K562 (cell line): ENCODE measurements at regions not wholly inside any gene's neighbourhood (a gene's known extent, or its start where the extent isn't known, plus 50 kb on each side); places are given as distances from the start of the nearest gene placed in this dataset.

Experiments used
- ARID1B ChIP-seq: fragments of 450-650 bp; IDR thresholded peaks from 2 replicates; pipeline ENCODE4 v1.6.1; 2016; ENCODE audit warnings: antibody characterized with exemption, mild to moderate bottlenecking, inconsistent platforms
- HNRNPLL ChIP-seq: fragments of 200-400 bp; formaldehyde crosslinking; IDR thresholded peaks from 2 replicates; pipeline ENCODE4 v1.6.1; 2017; ENCODE audit warnings: low read length, low read depth, mild to moderate bottlenecking; ENCODE audit not compliant: poor library complexity, severe bottlenecking
- SMARCE1 ChIP-seq: fragments of 450-650 bp; IDR thresholded peaks from 2 replicates; pipeline ENCODE4 v1.7.1; 2016; ENCODE audit warnings: mild to moderate bottlenecking
- ZFPM2 ChIP-seq: fragments of 250-450 bp; sonication (Bioruptor Pico); IDR thresholded peaks from 2 replicates; pipeline ENCODE4 v1.5.1; 2022; ENCODE audit warnings: mild to moderate bottlenecking
- ZNF165 ChIP-seq: fragments of 250-450 bp; sonication (Bioruptor Pico); IDR thresholded peaks from 2 replicates; pipeline ENCODE4 v1.4.0; 2020; ENCODE audit warnings: borderline replicate concordance
- ZNF512 ChIP-seq: IDR thresholded peaks from 2 replicates; pipeline ENCODE4 v1.6.1; 2016; ENCODE audit warnings: missing genetic modification characterization, missing compliant biosample characterization
- TF ChIP-seq, protein P1 (sequence below), 3 experiments: IDR thresholded peaks in 2 of 3; conservative IDR thresholded peaks in 1 of 3; 2 replicates each; pipeline ENCODE4 v1.5.1; 2011 to 2012; ENCODE audit warnings: low read length in 3 of 3, mild to moderate bottlenecking in 3 of 3, control low read depth in 2 of 3, improper control_type of control experiment in 1 of 3, inconsistent platforms in 1 of 3, low read depth in 1 of 3, mixed read lengths in 1 of 3, moderate library complexity in 1 of 3; ENCODE audit not compliant: insufficient read depth in 2 of 3

DNA sequence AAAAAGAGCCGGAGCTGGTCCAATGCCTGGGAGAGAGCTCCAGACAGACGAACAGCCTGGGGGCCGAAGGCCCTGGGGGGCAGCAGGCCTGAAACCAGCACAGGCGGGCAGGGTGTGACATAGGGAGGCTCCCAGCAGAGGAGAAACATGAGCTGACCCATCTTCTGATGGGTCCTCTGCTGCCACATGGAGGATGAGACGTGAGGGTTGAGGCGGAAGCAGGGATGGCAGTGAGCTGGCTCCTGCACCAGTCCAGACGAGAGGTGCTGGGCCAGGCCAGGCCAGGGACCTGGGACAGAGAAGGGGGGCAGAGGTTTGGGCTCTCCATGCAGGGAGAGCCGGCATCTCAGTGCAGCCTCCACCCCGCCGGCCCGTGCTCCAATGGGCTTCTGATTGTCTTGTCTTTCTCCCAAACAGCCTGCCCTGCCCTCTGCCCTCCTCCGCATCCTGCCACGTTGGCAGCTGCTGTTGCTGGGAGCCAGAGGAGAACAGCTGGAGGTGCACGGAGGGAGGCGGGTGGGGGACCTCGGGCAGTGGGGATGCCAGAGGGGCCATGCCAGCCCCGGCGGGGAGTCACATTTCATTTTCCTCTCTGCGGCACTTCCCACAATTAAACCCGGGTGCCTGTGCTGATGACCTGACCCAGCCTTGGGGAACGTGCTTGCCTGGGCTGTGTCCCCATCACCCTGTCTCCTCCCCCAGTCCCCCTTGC lies 139.1 kb upstream of the GSE1 start (continued):
- TF ChIP-seq, protein P1, sequence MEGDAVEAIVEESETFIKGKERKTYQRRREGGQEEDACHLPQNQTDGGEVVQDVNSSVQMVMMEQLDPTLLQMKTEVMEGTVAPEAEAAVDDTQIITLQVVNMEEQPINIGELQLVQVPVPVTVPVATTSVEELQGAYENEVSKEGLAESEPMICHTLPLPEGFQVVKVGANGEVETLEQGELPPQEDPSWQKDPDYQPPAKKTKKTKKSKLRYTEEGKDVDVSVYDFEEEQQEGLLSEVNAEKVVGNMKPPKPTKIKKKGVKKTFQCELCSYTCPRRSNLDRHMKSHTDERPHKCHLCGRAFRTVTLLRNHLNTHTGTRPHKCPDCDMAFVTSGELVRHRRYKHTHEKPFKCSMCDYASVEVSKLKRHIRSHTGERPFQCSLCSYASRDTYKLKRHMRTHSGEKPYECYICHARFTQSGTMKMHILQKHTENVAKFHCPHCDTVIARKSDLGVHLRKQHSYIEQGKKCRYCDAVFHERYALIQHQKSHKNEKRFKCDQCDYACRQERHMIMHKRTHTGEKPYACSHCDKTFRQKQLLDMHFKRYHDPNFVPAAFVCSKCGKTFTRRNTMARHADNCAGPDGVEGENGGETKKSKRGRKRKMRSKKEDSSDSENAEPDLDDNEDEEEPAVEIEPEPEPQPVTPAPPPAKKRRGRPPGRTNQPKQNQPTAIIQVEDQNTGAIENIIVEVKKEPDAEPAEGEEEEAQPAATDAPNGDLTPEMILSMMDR (IDR thresholded peaks at IDR 0.05 in 2 of 3, conservative IDR thresholded peaks at IDR 0.05 in 1 of 3; ENCODE audit: insufficient read depth in 2 of 3, low read depth in 1 of 3, low read length in 3 of 3) = peak in 1 of 3 experiments; percentile 9; a peak in 1 of 6 replicates
- TF ChIP-seq SMARCE1 (no peak), ZNF165 (no peak), ARID1B (no peak), ZNF512 (tag) (no peak), ZFPM2 (CRISPR knock-in tag) (no peak), HNRNPLL (no peak)
